GM20000 (cell line): ENCODE measurements at regions not wholly inside any gene's neighbourhood (a gene's known extent, or its start where the extent isn't known, plus 50 kb on each side); places are given as distances from the start of the nearest gene placed in this dataset.
"Not testable (repeated sequence)": the region's sequence is repeated elsewhere in the genome, so short reads cannot be mapped to it uniquely, and the experiment has no call there.

Source experiments
- DNase-seq: peaks from one replicate; pipeline ENCODE4 v3.0.0; 2012; ENCODE audit warnings: low spot score
- CTCF ChIP-seq: IDR thresholded peaks from 2 replicates; pipeline ENCODE4 v1.5.1; 2012; ENCODE audit warnings: mild to moderate bottlenecking, control low read depth; ENCODE audit errors: extremely low read depth, missing control alignments

DNA sequence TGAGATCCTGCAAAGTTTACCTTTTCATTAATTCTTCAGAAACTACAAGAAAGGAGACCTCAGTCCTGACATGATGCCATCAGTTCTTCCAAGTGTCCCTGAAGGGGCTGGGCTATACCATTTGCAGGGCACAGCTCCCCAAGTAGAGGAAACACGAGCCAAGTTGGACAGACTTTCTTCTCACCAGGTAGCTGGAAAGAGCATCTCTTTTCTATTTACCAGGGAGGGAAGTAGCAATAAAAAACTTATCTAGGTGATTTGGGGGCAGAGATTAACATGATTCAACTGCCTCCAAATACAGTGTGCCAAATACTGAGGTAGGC, 103.9 kb upstream of the KCND3 start:
- TF ChIP-seq CTCF: no peak
- no peak for DNase-seq

- TF ChIP-seq CTCF: no peak
Measured at GRCh38 chr1:112099979-112100378, 110.5 kb upstream of the KCND3 start.

DNA sequence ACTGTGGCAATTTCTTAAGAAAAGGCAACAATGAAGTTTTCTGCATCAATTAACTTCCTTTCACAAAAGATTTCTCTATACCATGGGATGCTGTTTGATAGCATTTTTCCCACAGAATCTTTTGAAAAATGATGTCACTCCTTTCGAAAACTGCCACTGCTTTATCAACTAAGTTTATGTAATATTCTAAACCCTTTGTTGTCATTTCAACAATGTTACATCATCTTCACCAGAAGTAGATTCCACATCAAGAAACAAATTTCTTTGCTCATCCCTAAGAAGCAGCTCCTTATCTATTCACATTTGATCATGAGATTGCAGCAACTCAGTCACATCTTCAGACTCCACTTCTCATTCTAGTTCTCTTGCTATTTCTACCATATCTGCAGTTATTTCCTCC, 116.1 kb upstream of the KCND3 start:
- no peak for DNase-seq
- TF ChIP-seq CTCF: no peak

More at GRCh38 chr1:112099979-112100378, 110.5 kb upstream of the KCND3 start:
- no peak for DNase-seq

GRCh38 chr1:112110031-112110430, 120.6 kb upstream of the KCND3 start:
- DNase-seq: no peak
- TF ChIP-seq CTCF: no peak

GRCh38 chr1:112111734-112112133, 122.3 kb upstream of the KCND3 start:
- no peak for TF ChIP-seq CTCF

GRCh38 chr1:112114540-112114939, 125.1 kb upstream of the KCND3 start:
- no peak for DNase-seq
- TF ChIP-seq CTCF: no peak

More at GRCh38 chr1:112111734-112112133, 122.3 kb upstream of the KCND3 start:
- no peak for DNase-seq

DNA sequence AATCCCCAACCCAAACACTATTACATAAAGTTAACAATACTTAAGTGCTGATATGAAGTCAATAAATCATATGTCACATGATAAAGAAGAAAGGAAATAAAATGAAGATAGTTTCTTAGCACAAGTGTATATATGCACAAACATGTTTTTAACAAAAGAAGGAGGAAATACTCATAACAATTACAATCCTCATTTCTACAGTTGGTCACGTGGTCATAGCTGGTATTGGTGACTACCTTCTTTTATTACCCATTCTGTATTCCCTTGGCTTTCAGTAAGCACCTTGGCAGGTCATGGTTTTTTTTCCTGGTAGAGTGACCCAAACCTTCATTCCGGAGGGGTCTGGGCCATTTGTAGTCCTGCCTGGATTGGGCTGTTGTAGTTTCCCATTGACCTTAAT, 137.1 kb upstream of the KCND3 start:
- no peak for DNase-seq
- TF ChIP-seq CTCF: no peak

- not testable (repeated sequence) for DNase-seq
Measured at GRCh38 chr1:112127606-112128005, 138.1 kb upstream of the KCND3 start.
